NCI-H2196 treated with DMSO at 0.1 percent for 48 hours (cell line): ENCODE measurements at regions not wholly inside any gene's neighbourhood (a gene's known extent, or its start where the extent isn't known, plus 50 kb on each side); places are given as distances from the start of the nearest gene placed in this dataset.

Experiments
- DNase-seq: peaks from one replicate; lab custom pipeline; 2025; ENCODE audit not compliant: unreplicated experiment; lab: John Stamatoyannopoulos, UW

GRCh38 chr6:91672201-91672600 is 1085.3 kb upstream of the MAP3K7 start:
- no peak for DNase-seq

GRCh38 chr6:91669871-91670268 is 1083.0 kb upstream of the MAP3K7 start:
- DNase-seq = no peak

- no peak for DNase-seq
These were observed 1082.4 kb upstream of the MAP3K7 start for GRCh38 chr6:91669154-91669870.

GRCh38 chr6:91667596-91667995 is 1080.7 kb upstream of the MAP3K7 start:
- no peak for DNase-seq

GRCh38 chr6:91664327-91664959 is 1077.6 kb upstream of the MAP3K7 start:
- no peak for DNase-seq

GRCh38 chr6:91660893-91661292 is 1074.0 kb upstream of the MAP3K7 start:
- no peak for DNase-seq

GRCh38 chr6:91659891-91660290 is 1073.0 kb upstream of the MAP3K7 start:
- DNase-seq = no peak

GRCh38 chr6:91654793-91655192 is 1067.9 kb upstream of the MAP3K7 start:
- no peak for DNase-seq

GRCh38 chr6:91654357-91654756 is 1067.5 kb upstream of the MAP3K7 start:
- DNase-seq = no peak

GRCh38 chr6:91653895-91654294 is 1067.0 kb upstream of the MAP3K7 start:
- DNase-seq = no peak

GRCh38 chr6:91653076-91653723 is 1066.3 kb upstream of the MAP3K7 start:
- no peak for DNase-seq

- DNase-seq = no peak
These were observed 1059.8 kb upstream of the MAP3K7 start for GRCh38 chr6:91646649-91647048.

GRCh38 chr6:91645811-91646210 is 1058.9 kb upstream of the MAP3K7 start:
- DNase-seq = no peak

GRCh38 chr6:91637217-91637616 is 1050.3 kb upstream of the MAP3K7 start:
- no peak for DNase-seq

GRCh38 chr6:91634791-91635190 is 1047.9 kb upstream of the MAP3K7 start:
- no peak for DNase-seq

- DNase-seq = no peak
These were observed 1046.7 kb upstream of the MAP3K7 start for GRCh38 chr6:91633374-91634111.

GRCh38 chr6:91632308-91632707 is 1045.4 kb upstream of the MAP3K7 start:
- no peak for DNase-seq

GRCh38 chr6:91631227-91631626 is 1044.4 kb upstream of the MAP3K7 start:
- DNase-seq = no peak

- no peak for DNase-seq
These were observed 1040.0 kb upstream of the MAP3K7 start for GRCh38 chr6:91626911-91627310.

GRCh38 chr6:91613481-91613880 is 1026.6 kb upstream of the MAP3K7 start:
- DNase-seq = no peak

GRCh38 chr6:91611190-91611589 is 1024.3 kb upstream of the MAP3K7 start:
- no peak for DNase-seq

- DNase-seq = no peak
These were observed 1021.6 kb upstream of the MAP3K7 start for GRCh38 chr6:91608428-91608827.
